ENCODE measurements at regions not wholly inside any gene's neighbourhood (a gene's known extent, or its start where the extent isn't known, plus 50 kb on each side); places are given as distances from the start of the nearest gene placed in this dataset.
"Not testable (repeated sequence)": the region's sequence is repeated elsewhere in the genome, so short reads cannot be mapped to it uniquely, and the experiment has no call there.

- TF ChIP-seq, protein P1, sequence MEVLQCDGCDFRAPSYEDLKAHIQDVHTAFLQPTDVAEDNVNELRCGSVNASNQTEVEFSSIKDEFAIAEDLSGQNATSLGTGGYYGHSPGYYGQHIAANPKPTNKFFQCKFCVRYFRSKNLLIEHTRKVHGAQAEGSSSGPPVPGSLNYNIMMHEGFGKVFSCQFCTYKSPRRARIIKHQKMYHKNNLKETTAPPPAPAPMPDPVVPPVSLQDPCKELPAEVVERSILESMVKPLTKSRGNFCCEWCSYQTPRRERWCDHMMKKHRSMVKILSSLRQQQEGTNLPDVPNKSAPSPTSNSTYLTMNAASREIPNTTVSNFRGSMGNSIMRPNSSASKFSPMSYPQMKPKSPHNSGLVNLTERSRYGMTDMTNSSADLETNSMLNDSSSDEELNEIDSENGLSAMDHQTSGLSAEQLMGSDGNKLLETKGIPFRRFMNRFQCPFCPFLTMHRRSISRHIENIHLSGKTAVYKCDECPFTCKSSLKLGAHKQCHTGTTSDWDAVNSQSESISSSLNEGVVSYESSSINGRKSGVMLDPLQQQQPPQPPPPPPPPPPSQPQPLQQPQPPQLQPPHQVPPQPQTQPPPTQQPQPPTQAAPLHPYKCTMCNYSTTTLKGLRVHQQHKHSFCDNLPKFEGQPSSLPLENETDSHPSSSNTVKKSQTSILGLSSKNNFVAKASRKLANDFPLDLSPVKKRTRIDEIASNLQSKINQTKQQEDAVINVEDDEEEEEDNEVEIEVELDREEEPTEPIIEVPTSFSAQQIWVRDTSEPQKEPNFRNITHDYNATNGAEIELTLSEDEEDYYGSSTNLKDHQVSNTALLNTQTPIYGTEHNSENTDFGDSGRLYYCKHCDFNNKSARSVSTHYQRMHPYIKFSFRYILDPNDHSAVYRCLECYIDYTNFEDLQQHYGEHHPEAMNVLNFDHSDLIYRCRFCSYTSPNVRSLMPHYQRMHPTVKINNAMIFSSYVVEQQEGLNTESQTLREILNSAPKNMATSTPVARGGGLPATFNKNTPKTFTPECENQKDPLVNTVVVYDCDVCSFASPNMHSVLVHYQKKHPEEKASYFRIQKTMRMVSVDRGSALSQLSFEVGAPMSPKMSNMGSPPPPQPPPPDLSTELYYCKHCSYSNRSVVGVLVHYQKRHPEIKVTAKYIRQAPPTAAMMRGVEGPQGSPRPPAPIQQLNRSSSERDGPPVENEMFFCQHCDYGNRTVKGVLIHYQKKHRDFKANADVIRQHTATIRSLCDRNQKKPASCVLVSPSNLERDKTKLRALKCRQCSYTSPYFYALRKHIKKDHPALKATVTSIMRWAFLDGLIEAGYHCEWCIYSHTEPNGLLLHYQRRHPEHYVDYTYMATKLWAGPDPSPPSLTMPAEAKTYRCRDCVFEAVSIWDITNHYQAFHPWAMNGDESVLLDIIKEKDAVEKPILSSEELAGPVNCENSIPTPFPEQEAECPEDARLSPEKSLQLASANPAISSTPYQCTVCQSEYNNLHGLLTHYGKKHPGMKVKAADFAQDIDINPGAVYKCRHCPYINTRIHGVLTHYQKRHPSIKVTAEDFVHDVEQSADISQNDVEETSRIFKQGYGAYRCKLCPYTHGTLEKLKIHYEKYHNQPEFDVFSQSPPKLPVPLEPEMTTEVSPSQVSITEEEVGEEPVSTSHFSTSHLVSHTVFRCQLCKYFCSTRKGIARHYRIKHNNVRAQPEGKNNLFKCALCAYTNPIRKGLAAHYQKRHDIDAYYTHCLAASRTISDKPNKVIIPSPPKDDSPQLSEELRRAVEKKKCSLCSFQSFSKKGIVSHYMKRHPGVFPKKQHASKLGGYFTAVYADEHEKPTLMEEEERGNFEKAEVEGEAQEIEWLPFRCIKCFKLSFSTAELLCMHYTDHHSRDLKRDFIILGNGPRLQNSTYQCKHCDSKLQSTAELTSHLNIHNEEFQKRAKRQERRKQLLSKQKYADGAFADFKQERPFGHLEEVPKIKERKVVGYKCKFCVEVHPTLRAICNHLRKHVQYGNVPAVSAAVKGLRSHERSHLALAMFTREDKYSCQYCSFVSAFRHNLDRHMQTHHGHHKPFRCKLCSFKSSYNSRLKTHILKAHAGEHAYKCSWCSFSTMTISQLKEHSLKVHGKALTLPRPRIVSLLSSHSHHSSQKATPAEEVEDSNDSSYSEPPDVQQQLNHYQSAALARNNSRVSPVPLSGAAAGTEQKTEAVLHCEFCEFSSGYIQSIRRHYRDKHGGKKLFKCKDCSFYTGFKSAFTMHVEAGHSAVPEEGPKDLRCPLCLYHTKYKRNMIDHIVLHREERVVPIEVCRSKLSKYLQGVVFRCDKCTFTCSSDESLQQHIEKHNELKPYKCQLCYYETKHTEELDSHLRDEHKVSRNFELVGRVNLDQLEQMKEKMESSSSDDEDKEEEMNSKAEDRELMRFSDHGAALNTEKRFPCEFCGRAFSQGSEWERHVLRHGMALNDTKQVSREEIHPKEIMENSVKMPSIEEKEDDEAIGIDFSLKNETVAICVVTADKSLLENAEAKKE (CRISPR knock-in tag; IDR thresholded peaks at IDR 0.05), result no peak
- no peak for TF ChIP-seq STAT1 (IDR thresholded peaks at IDR 0.05; ENCODE audit: unreplicated experiment)
- TF ChIP-seq, protein P2, sequence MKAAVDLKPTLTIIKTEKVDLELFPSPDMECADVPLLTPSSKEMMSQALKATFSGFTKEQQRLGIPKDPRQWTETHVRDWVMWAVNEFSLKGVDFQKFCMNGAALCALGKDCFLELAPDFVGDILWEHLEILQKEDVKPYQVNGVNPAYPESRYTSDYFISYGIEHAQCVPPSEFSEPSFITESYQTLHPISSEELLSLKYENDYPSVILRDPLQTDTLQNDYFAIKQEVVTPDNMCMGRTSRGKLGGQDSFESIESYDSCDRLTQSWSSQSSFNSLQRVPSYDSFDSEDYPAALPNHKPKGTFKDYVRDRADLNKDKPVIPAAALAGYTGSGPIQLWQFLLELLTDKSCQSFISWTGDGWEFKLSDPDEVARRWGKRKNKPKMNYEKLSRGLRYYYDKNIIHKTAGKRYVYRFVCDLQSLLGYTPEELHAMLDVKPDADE (IDR thresholded peaks at IDR 0.05), result no peak
Measured at GRCh38 chr6:115835314-115835713, 225.4 kb downstream of the FRK start (continued).

DNA sequence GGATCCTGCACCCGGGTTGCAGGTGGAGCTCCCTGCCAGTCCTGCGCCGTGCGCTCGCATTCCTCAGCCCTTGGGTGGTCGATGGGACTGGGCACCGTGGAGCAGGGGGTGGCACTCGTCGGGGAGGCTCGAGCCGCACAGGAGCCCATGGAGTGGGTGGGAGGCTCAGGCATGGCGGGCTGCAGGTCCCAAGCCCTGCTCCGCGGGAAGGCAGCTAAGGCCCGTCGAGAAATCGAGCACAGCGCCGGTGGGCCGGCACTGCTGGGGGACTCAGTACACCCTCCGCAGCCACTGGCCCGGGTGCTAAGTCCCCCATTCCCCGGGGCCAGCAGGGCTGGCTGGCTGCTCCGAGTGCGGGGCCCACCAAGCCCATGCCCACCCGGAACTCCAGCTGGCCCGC, 226.1 kb downstream of the FRK start:
- not testable (repeated sequence) for H3K4me2 ChIP-seq; H3K4me3 Mint-ChIP-seq; H3K27ac ChIP-seq (ENCODE audit: low read depth); H2AFZ ChIP-seq; H3K4me1 ChIP-seq (ENCODE audit: insufficient read depth); H3K27ac Mint-ChIP-seq; H4K20me1 ChIP-seq (replicated peaks; ENCODE audit: insufficient read depth); H3K27me3 Mint-ChIP-seq (ENCODE audit: insufficient read depth, low read depth, poor library complexity); H3K4me3 ChIP-seq; H3F3A ChIP-seq (replicated peaks; ENCODE audit: low read depth); DNase-seq (ENCODE audit: low spot score); H3K79me2 ChIP-seq (replicated peaks; ENCODE audit: insufficient read depth); H3K4me1 Mint-ChIP-seq; H3K27me3 ChIP-seq (ENCODE audit: insufficient read depth); H3K36me3 ChIP-seq (ENCODE audit: insufficient read depth); ATAC-seq; H3K9me2 ChIP-seq (ENCODE audit: insufficient read depth)
- Mint-ChIP-seq H3K36me3 (ENCODE audit: low read depth) (peaks cover 10% of the 10 kb centered on the region; the same call in 1 of the 3 replicates), H3K9me3 (peaks cover 12% of the 10 kb centered on the region)

- Histone ChIP-seq H3K36me3 (ENCODE audit: insufficient read depth) (no peaks in the 10 kb centered on the region), H3F3A (replicated peaks; ENCODE audit: low read depth) (no peaks in the 10 kb centered on the region), H3K4me1 (ENCODE audit: insufficient read depth) (peaks cover 5% of the 10 kb centered on the region; the same call in 1 of the 2 replicates), H3K4me3 (no peak overlapping the region), H3K27ac (ENCODE audit: low read depth) (no peak overlapping the region), H4K20me1 (replicated peaks; ENCODE audit: insufficient read depth) (no peaks in the 10 kb centered on the region), H3K79me2 (replicated peaks; ENCODE audit: insufficient read depth) (no peaks in the 10 kb centered on the region), H3K9me2 (ENCODE audit: insufficient read depth) (no peaks in the 10 kb centered on the region), H3K4me2 (no peak overlapping the region), H2AFZ (no peak overlapping the region), H3K27me3 (ENCODE audit: insufficient read depth) (no peaks in the 10 kb centered on the region)
- peaks cover 6% of the 10 kb centered on the region; the same call in 1 of the 3 replicates for H3K4me1 Mint-ChIP-seq
- H3K27ac Mint-ChIP-seq, result no peak overlapping the region
- peaks cover 12% of the 10 kb centered on the region for H3K9me3 Mint-ChIP-seq
- no peaks in the 10 kb centered on the region for H3K27me3 Mint-ChIP-seq (ENCODE audit: insufficient read depth, low read depth, poor library complexity)
- H3K36me3 Mint-ChIP-seq (ENCODE audit: low read depth), result peaks cover 10% of the 10 kb centered on the region; the same call in 1 of the 3 replicates
- H3K4me3 Mint-ChIP-seq, result no peak overlapping the region
- no peak for DNase-seq (ENCODE audit: low spot score)
- ATAC-seq, result no peak
- TF ChIP-seq, protein P3, sequence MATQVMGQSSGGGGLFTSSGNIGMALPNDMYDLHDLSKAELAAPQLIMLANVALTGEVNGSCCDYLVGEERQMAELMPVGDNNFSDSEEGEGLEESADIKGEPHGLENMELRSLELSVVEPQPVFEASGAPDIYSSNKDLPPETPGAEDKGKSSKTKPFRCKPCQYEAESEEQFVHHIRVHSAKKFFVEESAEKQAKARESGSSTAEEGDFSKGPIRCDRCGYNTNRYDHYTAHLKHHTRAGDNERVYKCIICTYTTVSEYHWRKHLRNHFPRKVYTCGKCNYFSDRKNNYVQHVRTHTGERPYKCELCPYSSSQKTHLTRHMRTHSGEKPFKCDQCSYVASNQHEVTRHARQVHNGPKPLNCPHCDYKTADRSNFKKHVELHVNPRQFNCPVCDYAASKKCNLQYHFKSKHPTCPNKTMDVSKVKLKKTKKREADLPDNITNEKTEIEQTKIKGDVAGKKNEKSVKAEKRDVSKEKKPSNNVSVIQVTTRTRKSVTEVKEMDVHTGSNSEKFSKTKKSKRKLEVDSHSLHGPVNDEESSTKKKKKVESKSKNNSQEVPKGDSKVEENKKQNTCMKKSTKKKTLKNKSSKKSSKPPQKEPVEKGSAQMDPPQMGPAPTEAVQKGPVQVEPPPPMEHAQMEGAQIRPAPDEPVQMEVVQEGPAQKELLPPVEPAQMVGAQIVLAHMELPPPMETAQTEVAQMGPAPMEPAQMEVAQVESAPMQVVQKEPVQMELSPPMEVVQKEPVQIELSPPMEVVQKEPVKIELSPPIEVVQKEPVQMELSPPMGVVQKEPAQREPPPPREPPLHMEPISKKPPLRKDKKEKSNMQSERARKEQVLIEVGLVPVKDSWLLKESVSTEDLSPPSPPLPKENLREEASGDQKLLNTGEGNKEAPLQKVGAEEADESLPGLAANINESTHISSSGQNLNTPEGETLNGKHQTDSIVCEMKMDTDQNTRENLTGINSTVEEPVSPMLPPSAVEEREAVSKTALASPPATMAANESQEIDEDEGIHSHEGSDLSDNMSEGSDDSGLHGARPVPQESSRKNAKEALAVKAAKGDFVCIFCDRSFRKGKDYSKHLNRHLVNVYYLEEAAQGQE (IDR thresholded peaks at IDR 0.05; ENCODE audit: unreplicated experiment), result no peak
- TF ChIP-seq ZNF114 (CRISPR knock-in tag; IDR thresholded peaks at IDR 0.05), result no peak
- TF ChIP-seq CTCF (conservative IDR thresholded peaks at IDR 0.05; ENCODE audit: low read depth in 2 of 2), result no peak
Measured at GRCh38 chr6:115832786-115833185, 227.9 kb downstream of the FRK start.

Measured in GM23338 (cell line).